ENCODE measurements at regions not wholly inside any gene's neighbourhood (a gene's known extent, or its start where the extent isn't known, plus 50 kb on each side); places are given as distances from the start of the nearest gene placed in this dataset.

DNA sequence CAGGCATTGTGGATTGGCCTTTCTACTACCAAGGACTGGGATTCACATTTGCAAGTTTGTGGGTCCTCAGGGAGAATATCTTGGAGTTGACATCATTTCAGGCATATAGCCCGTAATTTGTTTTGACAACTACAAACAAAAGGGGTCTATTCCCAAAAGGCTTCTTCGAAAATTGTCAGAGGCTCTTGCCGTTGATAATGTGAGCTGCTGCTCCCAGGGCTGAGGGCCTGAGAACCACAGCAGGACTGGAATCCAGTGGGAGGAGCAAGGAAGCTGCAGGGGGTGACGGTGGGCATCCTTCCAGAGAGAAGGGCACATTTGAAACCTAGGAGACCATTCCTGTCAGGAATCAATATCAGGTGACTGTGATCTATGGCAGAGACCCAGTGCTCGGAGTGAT lies 761.6 kb upstream of the RBFOX1 start:
- Histone ChIP-seq H3K27ac (ENCODE audit: low read length) (no peak overlapping the region), H3K4me1 (ENCODE audit: control insufficient read depth, insufficient read depth, low read length) (no peaks in the 10 kb centered on the region), H3K36me3 (ENCODE audit: control insufficient read depth, insufficient read depth, low read length) (no peaks in the 10 kb centered on the region), H3K4me3 (ENCODE audit: low read length) (no peak overlapping the region), H3K9me3 (replicated peaks; ENCODE audit: control insufficient read depth, low read depth, low read length) (no peaks in the 10 kb centered on the region), H3K27me3 (ENCODE audit: control insufficient read depth, insufficient read depth, low read length) (peaks cover 4% of the 10 kb centered on the region)
- 25% methylated on average over 4 of the region's 5 CpGs for WGBS (ENCODE audit: insufficient coverage)
- DNase-seq, result no peak

- H3K36me3 ChIP-seq (ENCODE audit: control insufficient read depth, insufficient read depth, low read length), result no peaks in the 10 kb centered on the region
Observed at GRCh38 chr16:6570530-6570929, 762.1 kb upstream of the RBFOX1 start.

DNA sequence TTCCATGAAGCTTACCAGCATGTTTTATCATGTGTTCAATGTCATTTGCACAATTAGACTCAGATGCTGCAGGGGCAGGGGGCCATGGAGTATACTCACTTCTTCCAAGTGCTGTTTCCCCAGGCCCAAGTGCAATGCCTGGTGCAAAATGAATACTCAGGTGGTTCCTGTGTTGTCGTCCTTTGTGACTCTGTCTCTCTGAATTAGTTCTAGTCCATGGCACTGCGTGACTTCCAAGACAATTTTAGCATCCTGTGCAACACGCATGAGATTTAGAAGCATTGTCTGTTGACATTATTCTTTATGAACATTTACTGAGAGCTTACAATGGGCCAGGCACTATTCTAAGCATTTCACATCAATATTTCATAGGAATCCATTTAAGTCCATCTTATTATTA lies 769.7 kb upstream of the RBFOX1 start:
- Histone ChIP-seq H3K27me3 (ENCODE audit: control insufficient read depth, insufficient read depth, low read length) (no peaks in the 10 kb centered on the region), H3K9me3 (replicated peaks; ENCODE audit: control insufficient read depth, low read depth, low read length) (no peaks in the 10 kb centered on the region), H3K4me1 (ENCODE audit: control insufficient read depth, insufficient read depth, low read length) (no peaks in the 10 kb centered on the region), H3K4me3 (ENCODE audit: low read length) (no peak overlapping the region), H3K27ac (ENCODE audit: low read length) (no peak overlapping the region), H3K36me3 (ENCODE audit: control insufficient read depth, insufficient read depth, low read length) (no peaks in the 10 kb centered on the region)
- no peak for DNase-seq
- 78% methylated on average over 1 of the region's 3 CpGs for WGBS (ENCODE audit: insufficient coverage)

More at GRCh38 chr16:6570530-6570929, 762.1 kb upstream of the RBFOX1 start:
- Histone ChIP-seq H3K4me3 (ENCODE audit: low read length) (no peak overlapping the region), H3K9me3 (replicated peaks; ENCODE audit: control insufficient read depth, low read depth, low read length) (no peaks in the 10 kb centered on the region), H3K4me1 (ENCODE audit: control insufficient read depth, insufficient read depth, low read length) (no peaks in the 10 kb centered on the region), H3K27ac (ENCODE audit: low read length) (no peak overlapping the region), H3K27me3 (ENCODE audit: control insufficient read depth, insufficient read depth, low read length) (peaks cover 4% of the 10 kb centered on the region)
- DNase-seq, result no peak
- WGBS (ENCODE audit: insufficient coverage), result no CpG with 5 or more reads among the region's 2 CpGs

DNA sequence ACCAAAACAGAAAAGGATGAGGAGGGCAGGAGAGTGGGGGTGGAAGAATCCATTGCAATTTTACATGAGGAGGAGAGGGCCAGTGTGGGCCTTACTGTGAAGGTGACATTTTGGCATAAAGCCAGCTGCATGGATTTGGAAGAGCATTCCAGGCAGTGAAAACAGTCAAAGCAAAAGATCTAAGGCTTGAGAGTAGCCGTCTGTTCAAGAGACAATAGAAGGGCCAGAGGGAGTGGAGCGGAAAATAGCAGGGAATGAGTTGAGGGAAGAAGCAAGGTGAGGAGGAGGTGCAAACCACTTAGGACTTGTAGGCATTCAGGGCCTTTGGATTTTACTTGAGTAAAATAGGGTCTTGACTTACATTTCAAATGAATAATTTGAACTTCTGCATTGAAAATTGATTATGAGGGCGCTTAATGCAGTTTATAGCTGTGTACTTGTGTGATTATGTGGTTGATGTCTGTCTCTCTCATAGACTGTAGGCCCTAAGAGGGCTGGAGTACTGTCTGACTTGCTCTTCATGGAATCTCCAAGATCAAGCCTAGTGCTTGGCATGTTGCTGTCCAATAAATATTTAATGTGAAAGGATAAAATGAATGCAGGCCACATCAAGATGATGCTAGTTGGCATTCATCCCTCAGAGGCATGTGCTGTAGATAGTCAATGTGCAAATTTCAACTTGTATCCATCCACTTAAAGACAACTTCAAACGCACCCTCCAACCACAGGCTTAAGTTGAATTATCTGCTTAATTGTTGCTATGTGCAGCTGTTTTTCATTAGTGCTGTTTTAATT lies 772.1 kb upstream of the RBFOX1 start:
- WGBS (ENCODE audit: insufficient coverage), result 52% methylated on average over 3 of the region's 4 CpGs
- H3K9me3 ChIP-seq (replicated peaks; ENCODE audit: control insufficient read depth, low read depth, low read length), result no peaks in the 10 kb centered on the region
- DNase-seq, result no peak
- no peak overlapping the region for H3K4me3 ChIP-seq (ENCODE audit: low read length)
- H3K27me3 ChIP-seq (ENCODE audit: control insufficient read depth, insufficient read depth, low read length), result no peaks in the 10 kb centered on the region
- no peaks in the 10 kb centered on the region for H3K4me1 ChIP-seq (ENCODE audit: control insufficient read depth, insufficient read depth, low read length)
- H3K27ac ChIP-seq (ENCODE audit: low read length), result no peak overlapping the region
- no peaks in the 10 kb centered on the region for H3K36me3 ChIP-seq (ENCODE audit: control insufficient read depth, insufficient read depth, low read length)

- DNase-seq, result no peak
- H3K27me3 ChIP-seq (ENCODE audit: control insufficient read depth, insufficient read depth, low read length), result no peaks in the 10 kb centered on the region
- H3K9me3 ChIP-seq (replicated peaks; ENCODE audit: control insufficient read depth, low read depth, low read length), result no peaks in the 10 kb centered on the region
- no peak overlapping the region for H3K27ac ChIP-seq (ENCODE audit: low read length)
- H3K4me1 ChIP-seq (ENCODE audit: control insufficient read depth, insufficient read depth, low read length), result no peaks in the 10 kb centered on the region
- no peak overlapping the region for H3K4me3 ChIP-seq (ENCODE audit: low read length)
- no peaks in the 10 kb centered on the region for H3K36me3 ChIP-seq (ENCODE audit: control insufficient read depth, insufficient read depth, low read length)
- WGBS (ENCODE audit: insufficient coverage), result 8% methylated on average over 6 of the region's 7 CpGs
Observed at GRCh38 chr16:6558661-6559060, 774.0 kb upstream of the RBFOX1 start.

- no peak overlapping the region for H3K4me3 ChIP-seq (ENCODE audit: low read length)
- no peak overlapping the region for H3K27ac ChIP-seq (ENCODE audit: low read length)
- DNase-seq, result no peak
- H3K36me3 ChIP-seq (ENCODE audit: control insufficient read depth, insufficient read depth, low read length), result no peaks in the 10 kb centered on the region
- WGBS (ENCODE audit: insufficient coverage), result 0% methylated on average over 6 of the region's 8 CpGs
- no peaks in the 10 kb centered on the region for H3K27me3 ChIP-seq (ENCODE audit: control insufficient read depth, insufficient read depth, low read length)
- no peaks in the 10 kb centered on the region for H3K4me1 ChIP-seq (ENCODE audit: control insufficient read depth, insufficient read depth, low read length)
- no peaks in the 10 kb centered on the region for H3K9me3 ChIP-seq (replicated peaks; ENCODE audit: control insufficient read depth, low read depth, low read length)
Observed at GRCh38 chr16:6558126-6558525, 774.5 kb upstream of the RBFOX1 start.

DNA sequence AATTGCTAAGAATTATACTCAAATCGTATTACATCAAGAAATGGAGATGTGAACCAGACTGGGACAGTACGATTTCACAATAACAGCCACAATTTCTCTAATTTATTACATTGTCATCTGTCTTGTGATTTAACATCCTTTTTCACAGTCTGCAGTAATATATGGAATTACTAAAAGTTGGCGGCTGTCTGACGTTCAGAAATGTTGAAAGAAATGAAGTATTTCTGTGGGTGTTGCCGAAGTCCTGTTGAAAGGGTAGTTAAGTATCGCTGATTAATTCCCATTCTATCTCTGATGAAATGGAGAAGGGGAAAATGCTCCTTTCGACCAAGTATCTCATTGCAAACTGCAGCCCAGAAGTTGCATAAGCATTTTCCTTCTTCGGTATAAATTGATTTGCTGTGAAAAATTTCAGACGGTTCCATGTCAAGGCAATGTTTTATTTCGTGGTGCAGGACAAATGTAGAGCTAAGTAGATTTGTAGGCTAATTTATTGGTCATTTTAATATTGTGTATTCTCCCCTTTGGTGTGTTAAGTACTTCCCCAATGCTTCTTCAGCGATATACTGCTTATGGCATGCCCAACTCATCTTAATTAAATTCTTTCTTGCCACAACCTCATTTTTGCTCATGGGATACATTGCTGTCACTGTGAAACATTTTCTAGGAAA lies 775.2 kb upstream of the RBFOX1 start:
- Histone ChIP-seq H3K27ac (ENCODE audit: low read length) (no peak overlapping the region), H3K4me3 (ENCODE audit: low read length) (no peak overlapping the region), H3K4me1 (ENCODE audit: control insufficient read depth, insufficient read depth, low read length) (no peaks in the 10 kb centered on the region), H3K36me3 (ENCODE audit: control insufficient read depth, insufficient read depth, low read length) (no peaks in the 10 kb centered on the region), H3K27me3 (ENCODE audit: control insufficient read depth, insufficient read depth, low read length) (no peaks in the 10 kb centered on the region), H3K9me3 (replicated peaks; ENCODE audit: control insufficient read depth, low read depth, low read length) (no peaks in the 10 kb centered on the region)
- no peak for DNase-seq
- 40% methylated on average over 1 of the region's 11 CpGs for WGBS (ENCODE audit: insufficient coverage)

GRCh38 chr16:6549415-6549814 lies 783.2 kb upstream of the RBFOX1 start:
- no peak overlapping the region for H3K27ac ChIP-seq (ENCODE audit: low read length)
- 75% methylated on average over 1 of the region's 1 CpG for whole genome bisulfite sequencing (ENCODE audit: insufficient coverage)
- no peak overlapping the region for H3K4me3 ChIP-seq (ENCODE audit: low read length)
- no peak for DNase-seq
- H3K9me3 ChIP-seq (replicated peaks; ENCODE audit: control insufficient read depth, low read depth, low read length), result no peaks in the 10 kb centered on the region
- no peaks in the 10 kb centered on the region for H3K27me3 ChIP-seq (ENCODE audit: control insufficient read depth, insufficient read depth, low read length)
- no peaks in the 10 kb centered on the region for H3K36me3 ChIP-seq (ENCODE audit: control insufficient read depth, insufficient read depth, low read length)
- H3K4me1 ChIP-seq (ENCODE audit: control insufficient read depth, insufficient read depth, low read length), result no peaks in the 10 kb centered on the region

GRCh38 chr16:6548507-6548906 lies 784.1 kb upstream of the RBFOX1 start:
- no peak overlapping the region for H3K27ac ChIP-seq (ENCODE audit: low read length)
- 82% methylated on average over 8 of the region's 11 CpGs for WGBS (ENCODE audit: insufficient coverage)
- no peaks in the 10 kb centered on the region for H3K27me3 ChIP-seq (ENCODE audit: control insufficient read depth, insufficient read depth, low read length)
- no peak overlapping the region for H3K4me3 ChIP-seq (ENCODE audit: low read length)
- no peak for DNase-seq
- H3K36me3 ChIP-seq (ENCODE audit: control insufficient read depth, insufficient read depth, low read length), result no peaks in the 10 kb centered on the region
- no peaks in the 10 kb centered on the region for H3K4me1 ChIP-seq (ENCODE audit: control insufficient read depth, insufficient read depth, low read length)
- no peaks in the 10 kb centered on the region for H3K9me3 ChIP-seq (replicated peaks; ENCODE audit: control insufficient read depth, low read depth, low read length)

DNA sequence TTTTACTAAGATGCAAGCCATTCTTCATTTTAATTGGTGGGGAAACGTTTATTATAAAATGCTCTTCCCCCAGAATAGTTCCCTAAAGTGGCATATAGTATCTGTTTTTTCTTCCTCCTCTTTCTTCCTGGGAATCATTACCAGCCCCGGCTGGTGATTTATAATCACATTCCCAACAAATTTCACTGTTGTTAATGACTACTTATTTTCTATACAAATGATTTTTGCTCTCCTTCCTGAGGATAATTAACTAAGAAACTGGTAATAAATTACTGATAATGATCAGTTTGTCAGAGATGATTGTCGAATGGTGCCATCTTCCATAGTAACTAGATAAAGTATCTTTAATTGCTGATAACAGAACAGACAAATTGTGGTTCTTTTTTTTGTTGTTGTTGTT lies 785.5 kb upstream of the RBFOX1 start:
- WGBS (ENCODE audit: insufficient coverage), result no CpG with 5 or more reads among the region's 3 CpGs
- Histone ChIP-seq H3K4me1 (ENCODE audit: control insufficient read depth, insufficient read depth, low read length) (no peaks in the 10 kb centered on the region), H3K36me3 (ENCODE audit: control insufficient read depth, insufficient read depth, low read length) (no peaks in the 10 kb centered on the region), H3K27ac (ENCODE audit: low read length) (no peak overlapping the region), H3K27me3 (ENCODE audit: control insufficient read depth, insufficient read depth, low read length) (no peaks in the 10 kb centered on the region), H3K9me3 (replicated peaks; ENCODE audit: control insufficient read depth, low read depth, low read length) (no peaks in the 10 kb centered on the region), H3K4me3 (ENCODE audit: low read length) (no peak overlapping the region)
- DNase-seq, result no peak
